ENCODE measurements at regions not wholly inside any gene's neighbourhood (a gene's known extent, or its start where the extent isn't known, plus 50 kb on each side); places are given as distances from the start of the nearest gene placed in this dataset.

DNA sequence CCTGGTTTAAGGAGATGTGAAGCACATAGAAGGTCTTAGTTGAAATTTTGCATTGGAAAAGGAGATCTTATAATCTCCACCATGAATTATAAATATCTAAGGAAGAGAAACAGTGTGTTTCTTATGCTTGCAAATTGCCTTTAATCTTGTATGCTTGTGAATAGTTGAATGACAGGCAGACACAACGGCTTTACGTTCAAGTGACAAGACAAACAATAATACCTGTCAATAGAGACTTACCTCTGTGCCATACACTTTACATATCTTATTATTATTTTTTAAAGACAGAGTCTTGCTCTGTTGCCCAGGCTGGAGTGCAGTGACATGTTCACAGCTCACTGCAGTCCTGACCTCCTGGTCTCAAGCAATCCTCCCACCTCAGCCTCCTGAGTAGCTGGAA is 113.7 kb downstream of the QPCT start:
- ChIA-PET POLR2A (no interaction called here), CTCF (no interaction called here)
- TF ChIP-seq ZNF384 (IDR thresholded peaks at IDR 0.05) = no peak
- TF ChIP-seq TARDBP (IDR thresholded peaks at IDR 0.05) = no peak
- TF ChIP-seq NFRKB (IDR thresholded peaks at IDR 0.05) = no peak
- TF ChIP-seq ELF4 (IDR thresholded peaks at IDR 0.05) = no peak
- TF ChIP-seq ARNT (IDR thresholded peaks at IDR 0.05) = no peak
- no peak for TF ChIP-seq SUZ12 (IDR thresholded peaks at IDR 0.05)
- no peak for TF ChIP-seq SP1 (IDR thresholded peaks at IDR 0.05)
- no peak for TF ChIP-seq FOXK2 (IDR thresholded peaks at IDR 0.05)
- no peak for TF ChIP-seq HDGF (IDR thresholded peaks at IDR 0.05; ENCODE audit: borderline replicate concordance)
- no peak for TF ChIP-seq L3MBTL2 (conservative IDR thresholded peaks at IDR 0.05)
- DNase-seq (ENCODE audit: extremely low spot score) = no peak

GRCh38 chr2:37459095-37459981 is 114.9 kb downstream of the QPCT start:
- ChIA-PET POLR2A (no interaction called here), CTCF (no interaction called here)
- TF ChIP-seq SUZ12 (IDR thresholded peaks at IDR 0.05) = no peak
- no peak for TF ChIP-seq FOXA1 (IDR thresholded peaks at IDR 0.05)
- no peak for TF ChIP-seq PKNOX1 (IDR thresholded peaks at IDR 0.05)
- TF ChIP-seq BHLHE40 (IDR thresholded peaks at IDR 0.05; ENCODE audit: borderline replicate concordance) = no peak
- no peak for TF ChIP-seq HDGF (IDR thresholded peaks at IDR 0.05; ENCODE audit: borderline replicate concordance)
- TF ChIP-seq ARNT (IDR thresholded peaks at IDR 0.05) = no peak
- TF ChIP-seq ELF4 (IDR thresholded peaks at IDR 0.05) = no peak
- no peak for TF ChIP-seq FOXK2 (IDR thresholded peaks at IDR 0.05)
- TF ChIP-seq NFRKB (IDR thresholded peaks at IDR 0.05) = no peak
- TF ChIP-seq L3MBTL2 (conservative IDR thresholded peaks at IDR 0.05) = no peak
- TF ChIP-seq ZNF384 (IDR thresholded peaks at IDR 0.05) = no peak
- no peak for TF ChIP-seq TARDBP (IDR thresholded peaks at IDR 0.05)
- no peak for TF ChIP-seq CTBP1 (IDR thresholded peaks at IDR 0.05; ENCODE audit: borderline replicate concordance)
- TF ChIP-seq FOXM1 (IDR thresholded peaks at IDR 0.05; ENCODE audit: borderline replicate concordance) = no peak
- no peak for TF ChIP-seq LEF1 (IDR thresholded peaks at IDR 0.05; ENCODE audit: borderline replicate concordance)
- TF ChIP-seq SP1 (IDR thresholded peaks at IDR 0.05) = no peak
- DNase-seq (ENCODE audit: extremely low spot score) = no peak

DNA sequence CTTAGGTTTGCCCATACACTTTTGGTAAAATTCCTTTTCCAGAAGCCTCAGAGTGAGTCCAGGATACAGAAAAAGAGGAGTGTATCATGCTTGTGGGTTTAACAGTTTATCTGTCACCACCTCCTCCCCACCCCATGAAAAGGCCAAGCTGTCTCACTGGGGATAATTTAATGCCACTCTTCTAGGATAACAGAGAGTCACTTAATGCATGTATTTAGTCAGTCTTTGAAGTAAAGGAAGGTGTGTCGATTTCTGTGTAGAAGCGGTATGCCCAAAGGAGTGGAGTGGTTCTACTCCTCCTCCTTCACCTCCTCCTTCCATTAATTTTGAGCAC is 116.4 kb downstream of the QPCT start:
- no peak for DNase-seq (ENCODE audit: extremely low spot score)
- ChIA-PET POLR2A (no interaction called here), CTCF (no interaction called here)
- no peak for TF ChIP-seq FOXM1 (IDR thresholded peaks at IDR 0.05; ENCODE audit: borderline replicate concordance)
- TF ChIP-seq CTBP1 (IDR thresholded peaks at IDR 0.05; ENCODE audit: borderline replicate concordance) = no peak
- no peak for TF ChIP-seq BHLHE40 (IDR thresholded peaks at IDR 0.05; ENCODE audit: borderline replicate concordance)
- TF ChIP-seq PKNOX1 (IDR thresholded peaks at IDR 0.05) = no peak
- TF ChIP-seq ZNF384 (IDR thresholded peaks at IDR 0.05) = no peak
- no peak for TF ChIP-seq L3MBTL2 (conservative IDR thresholded peaks at IDR 0.05)
- TF ChIP-seq SUZ12 (IDR thresholded peaks at IDR 0.05) = no peak
- TF ChIP-seq TARDBP (IDR thresholded peaks at IDR 0.05) = no peak
- no peak for TF ChIP-seq ARNT (IDR thresholded peaks at IDR 0.05)
- TF ChIP-seq SP1 (IDR thresholded peaks at IDR 0.05) = no peak
- no peak for TF ChIP-seq FOXA1 (IDR thresholded peaks at IDR 0.05)
- no peak for TF ChIP-seq NFRKB (IDR thresholded peaks at IDR 0.05)
- TF ChIP-seq HDGF (IDR thresholded peaks at IDR 0.05; ENCODE audit: borderline replicate concordance) = no peak
- TF ChIP-seq FOXK2 (IDR thresholded peaks at IDR 0.05) = no peak
- TF ChIP-seq ELF4 (IDR thresholded peaks at IDR 0.05) = no peak
- no peak for TF ChIP-seq LEF1 (IDR thresholded peaks at IDR 0.05; ENCODE audit: borderline replicate concordance)

GRCh38 chr2:37464067-37464466 is 119.6 kb downstream of the QPCT start:
- CTCF ChIA-PET = no interaction called here
- POLR2A ChIA-PET = no interaction called here
- no peak for DNase-seq (ENCODE audit: extremely low spot score)
- TF ChIP-seq SUZ12 (IDR thresholded peaks at IDR 0.05) (no peak), FOXA1 (IDR thresholded peaks at IDR 0.05) (no peak), ZNF384 (IDR thresholded peaks at IDR 0.05) (no peak), PKNOX1 (IDR thresholded peaks at IDR 0.05) (no peak), L3MBTL2 (conservative IDR thresholded peaks at IDR 0.05) (no peak), HDGF (IDR thresholded peaks at IDR 0.05; ENCODE audit: borderline replicate concordance) (no peak), CTBP1 (IDR thresholded peaks at IDR 0.05; ENCODE audit: borderline replicate concordance) (no peak), TARDBP (IDR thresholded peaks at IDR 0.05) (no peak), FOXK2 (IDR thresholded peaks at IDR 0.05) (no peak), ELF4 (IDR thresholded peaks at IDR 0.05) (no peak), BHLHE40 (IDR thresholded peaks at IDR 0.05; ENCODE audit: borderline replicate concordance) (no peak), NFRKB (IDR thresholded peaks at IDR 0.05) (no peak), FOXM1 (IDR thresholded peaks at IDR 0.05; ENCODE audit: borderline replicate concordance) (no peak), SP1 (IDR thresholded peaks at IDR 0.05) (no peak), LEF1 (IDR thresholded peaks at IDR 0.05; ENCODE audit: borderline replicate concordance) (no peak), ARNT (IDR thresholded peaks at IDR 0.05) (no peak)

- POLR2A ChIA-PET = no interaction called here
- CTCF ChIA-PET = interaction anchor here (0.6 kb wide), 2 partner anchors 656 to 1368 kb away, joined by 3 read pairs; no protein-coding TSS in a partner anchor
- DNase-seq (ENCODE audit: extremely low spot score) = no peak
- TF ChIP-seq FOXM1 (IDR thresholded peaks at IDR 0.05; ENCODE audit: borderline replicate concordance) (no peak), FOXK2 (IDR thresholded peaks at IDR 0.05) (no peak), ARNT (IDR thresholded peaks at IDR 0.05) (no peak), ELF4 (IDR thresholded peaks at IDR 0.05) (no peak), BHLHE40 (IDR thresholded peaks at IDR 0.05; ENCODE audit: borderline replicate concordance) (no peak), PKNOX1 (IDR thresholded peaks at IDR 0.05) (no peak), FOXA1 (IDR thresholded peaks at IDR 0.05) (no peak), HDGF (IDR thresholded peaks at IDR 0.05; ENCODE audit: borderline replicate concordance) (no peak), ZNF384 (IDR thresholded peaks at IDR 0.05) (no peak), LEF1 (IDR thresholded peaks at IDR 0.05; ENCODE audit: borderline replicate concordance) (no peak), SP1 (IDR thresholded peaks at IDR 0.05) (no peak), L3MBTL2 (conservative IDR thresholded peaks at IDR 0.05) (no peak), NFRKB (IDR thresholded peaks at IDR 0.05) (no peak), CTBP1 (IDR thresholded peaks at IDR 0.05; ENCODE audit: borderline replicate concordance) (no peak), SUZ12 (IDR thresholded peaks at IDR 0.05) (no peak), TARDBP (IDR thresholded peaks at IDR 0.05) (no peak)
Measured at GRCh38 chr2:37466533-37467222, 122.2 kb downstream of the QPCT start.

Measured in HEK293T (cell line).